Activated naive CD4-positive, alpha-beta T cell treated with Interleukin-2 at 50 U/mL for 16 hours (primary cell): ENCODE measurements at regions not wholly inside any gene's neighbourhood (a gene's known extent, or its start where the extent isn't known, plus 50 kb on each side); places are given as distances from the start of the nearest gene placed in this dataset.
"Not testable (repeated sequence)": the region's sequence is repeated elsewhere in the genome, so short reads cannot be mapped to it uniquely, and the experiment has no call there.

ENCODE experiments used
- DNase-seq: peaks from one replicate; pipeline ENCODE4 v3.0.0-alpha.2; 2020

DNA sequence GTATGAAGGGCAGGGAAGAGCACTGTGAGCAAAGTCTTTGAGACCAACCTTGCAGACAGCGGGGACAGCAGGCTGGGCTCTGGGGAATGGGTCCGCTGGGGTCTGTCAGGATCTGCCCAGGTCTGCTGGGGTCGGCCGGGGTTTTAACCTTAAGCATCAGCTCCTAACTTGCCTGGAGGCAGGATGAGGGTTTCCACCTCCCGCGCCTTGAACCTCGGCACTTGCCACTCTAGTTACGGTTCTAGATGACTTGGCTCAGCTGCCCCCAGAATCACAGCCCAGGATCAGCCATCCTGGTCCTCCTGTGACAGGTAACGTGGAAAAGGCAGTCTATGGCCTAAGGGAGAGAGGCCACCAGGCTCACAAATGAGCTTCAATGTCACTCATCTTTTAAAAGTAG lies 50.4 kb upstream of the CACUL1 start:
- DNase-seq = no peak

DNA sequence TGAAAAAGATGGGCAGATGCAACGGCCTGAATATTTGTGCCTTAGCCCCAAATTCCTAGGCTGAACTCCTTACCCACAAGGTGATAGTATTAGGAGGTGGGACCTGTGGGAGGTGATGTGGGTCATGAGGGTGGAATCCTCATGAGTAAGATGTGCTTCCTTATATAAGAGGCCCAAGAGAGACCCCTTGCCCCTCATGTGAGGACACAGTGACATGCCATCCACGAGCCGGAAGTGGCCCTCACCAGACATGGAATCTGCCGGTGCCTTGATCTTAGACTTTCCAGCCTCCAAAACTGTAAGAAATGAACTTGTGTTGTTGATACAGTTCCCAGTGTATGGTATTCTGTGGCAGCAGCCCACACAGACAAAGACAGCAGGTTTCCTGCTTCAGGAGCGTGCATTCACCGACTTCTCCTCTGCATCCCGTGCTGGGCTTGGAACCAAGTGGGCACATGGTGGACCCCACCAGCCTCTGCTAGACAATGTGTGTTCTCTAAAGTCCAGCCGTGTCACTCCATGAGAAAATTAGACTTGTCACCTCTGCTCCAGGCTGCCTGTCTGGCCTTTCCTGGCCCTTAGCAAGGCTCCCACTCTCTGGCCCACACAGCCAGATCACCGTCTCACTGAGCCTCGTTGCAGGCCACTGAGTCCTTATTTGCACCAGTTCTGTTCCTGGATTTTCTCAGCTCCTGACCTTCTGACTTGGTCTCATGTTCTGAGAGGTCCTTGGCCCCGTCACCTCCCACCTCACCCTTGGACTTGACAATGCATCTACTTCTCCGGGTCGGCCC lies 52.9 kb upstream of the CACUL1 start:
- DNase-seq = no peak

GRCh38 chr10:118808601-118809356 lies 54.0 kb upstream of the CACUL1 start:
- no peak for DNase-seq

DNA sequence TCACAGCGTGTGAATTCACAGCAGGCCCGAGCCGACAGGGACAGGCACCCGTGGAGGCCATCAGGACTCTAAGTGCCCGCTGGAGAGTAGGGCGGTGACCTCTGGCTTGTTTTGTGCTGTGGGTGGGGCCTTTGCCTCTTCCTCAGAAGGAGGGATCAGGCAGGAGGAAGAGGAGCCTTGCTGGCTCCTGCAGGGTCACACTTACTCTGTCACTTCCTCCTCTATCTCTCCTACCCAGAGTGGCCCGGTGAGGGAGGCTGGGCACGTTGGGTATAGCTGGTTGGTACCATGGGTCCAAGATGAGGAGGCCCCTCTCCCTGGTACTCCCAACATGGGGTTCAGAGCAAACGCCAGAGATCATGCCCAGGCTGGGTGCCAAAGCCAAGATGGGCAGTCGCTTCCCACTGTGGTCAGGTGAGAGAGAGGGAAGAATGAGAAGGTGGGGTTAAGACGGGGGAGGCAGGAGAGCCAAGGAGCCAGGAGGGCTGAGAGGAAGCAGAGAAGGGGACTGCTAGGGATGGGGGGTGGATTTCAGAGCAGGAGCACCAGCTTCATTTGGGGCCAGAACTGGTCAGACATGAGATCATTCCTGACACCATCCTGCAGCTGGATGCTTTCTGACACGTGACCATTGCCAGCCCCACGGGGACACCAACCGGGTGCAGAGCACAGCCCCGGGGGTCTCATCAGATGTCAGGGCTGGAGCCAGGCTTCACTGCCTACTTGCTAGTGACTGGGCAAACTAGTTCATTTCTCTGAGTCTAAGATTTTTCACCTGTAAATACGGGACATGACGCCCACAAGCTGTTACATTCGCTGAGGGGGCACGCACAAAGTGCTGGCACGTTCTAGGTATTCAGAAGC lies 54.8 kb upstream of the CACUL1 start:
- DNase-seq = no peak

DNA sequence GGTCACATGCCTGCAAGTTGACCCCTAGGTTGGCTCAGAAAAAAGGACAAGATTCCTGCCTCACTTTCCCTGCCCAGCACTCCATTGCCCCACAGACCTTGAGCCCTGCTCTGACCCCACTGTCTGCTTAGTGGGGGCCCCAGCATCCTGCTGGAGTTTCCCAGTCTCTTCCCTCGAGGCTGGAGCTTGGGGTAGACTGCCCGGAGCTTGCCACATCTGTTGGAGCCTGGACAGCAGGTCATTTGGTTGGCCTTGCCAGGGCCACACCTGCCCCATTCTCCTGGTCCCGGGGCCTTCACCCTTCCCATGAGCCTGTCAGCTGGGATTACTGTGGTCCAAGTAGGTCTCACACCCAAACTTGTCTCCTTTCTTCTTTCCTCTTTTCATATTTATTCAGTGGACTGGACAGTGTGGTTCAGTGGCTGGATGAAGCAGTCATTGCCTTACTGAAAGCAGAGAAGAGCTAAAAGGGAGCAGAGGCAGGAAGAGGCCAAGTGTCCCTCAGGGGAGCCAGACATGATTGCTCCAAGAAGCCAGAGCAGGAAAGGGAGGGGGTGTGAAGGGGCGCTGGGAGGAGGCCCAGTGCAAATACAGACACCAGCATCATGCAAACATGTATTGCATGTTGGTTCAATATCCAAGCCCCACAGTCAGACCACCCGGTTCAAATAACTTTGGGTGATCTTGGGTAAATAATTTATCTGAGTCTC lies 56.2 kb upstream of the CACUL1 start:
- no peak for DNase-seq

DNA sequence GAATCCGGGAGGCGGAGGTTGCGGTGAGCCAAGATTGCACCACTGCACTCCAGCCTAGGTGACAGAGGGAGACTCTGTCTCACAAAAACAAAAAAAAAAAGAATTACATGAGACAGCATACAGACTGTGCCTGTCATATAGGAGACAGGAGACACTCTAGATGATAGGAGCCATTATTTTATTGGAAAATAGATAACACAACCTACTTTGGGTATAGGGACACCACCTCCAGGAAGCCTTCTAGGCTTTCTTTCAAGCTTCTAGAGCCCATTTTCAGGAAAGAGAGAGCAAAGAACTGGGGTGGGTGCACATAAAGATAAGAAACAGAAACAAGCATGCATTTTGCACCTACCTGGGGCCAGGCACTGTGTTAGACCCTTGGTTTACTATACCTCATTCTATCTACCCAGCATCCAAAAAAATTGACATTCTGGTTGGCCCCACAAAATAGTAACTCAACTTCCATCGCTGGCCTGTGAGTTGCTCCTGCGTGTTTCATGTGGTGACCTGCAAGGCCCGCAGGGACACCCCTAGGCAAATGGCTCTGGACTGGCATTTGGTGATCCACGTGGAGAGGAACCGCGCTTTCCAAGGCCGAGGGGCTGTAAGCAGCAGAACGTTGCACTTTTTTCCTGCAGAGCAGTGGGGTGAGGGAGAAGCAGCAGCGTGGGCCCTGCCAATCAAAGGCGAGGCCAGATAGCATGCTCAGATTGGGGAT lies 57.1 kb upstream of the CACUL1 start:
- no peak for DNase-seq

- DNase-seq = no peak
These were observed 57.6 kb upstream of the CACUL1 start for GRCh38 chr10:118812393-118812740.

GRCh38 chr10:118813001-118813400 lies 58.2 kb upstream of the CACUL1 start:
- not testable (repeated sequence) for DNase-seq

DNA sequence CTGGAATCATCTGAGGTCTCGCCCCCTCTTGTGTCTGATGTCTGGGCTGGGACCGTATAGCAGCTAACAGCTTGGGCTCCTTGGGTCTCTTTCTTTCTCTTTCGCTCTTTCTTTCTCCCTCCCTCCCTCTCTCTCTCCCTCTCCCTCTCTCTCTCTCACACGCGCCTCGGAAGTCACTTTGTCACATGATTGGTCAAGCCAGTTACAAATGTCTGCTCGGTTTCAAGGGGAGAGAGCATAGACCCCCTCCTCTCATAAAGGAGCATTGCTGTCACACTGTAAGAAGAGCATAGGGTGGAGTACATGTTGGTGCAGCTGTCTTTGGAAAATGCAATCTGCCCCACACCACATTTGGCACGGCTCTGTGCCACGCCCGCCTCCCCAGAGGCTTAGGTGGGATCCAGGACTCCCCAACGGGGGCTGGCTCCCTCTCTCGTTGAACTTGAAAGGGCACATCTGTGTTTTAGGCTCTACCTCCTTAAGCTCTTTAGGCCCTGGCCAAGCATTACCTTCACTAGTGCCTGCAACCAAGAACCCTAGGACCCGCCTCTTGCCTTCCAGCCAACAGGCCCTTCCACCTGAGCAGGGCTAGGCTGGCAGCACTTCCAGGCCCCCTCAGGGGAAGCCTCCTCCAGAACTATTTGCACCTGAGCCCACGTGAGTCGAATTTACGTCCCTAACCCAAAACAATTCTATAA lies 61.9 kb upstream of the CACUL1 start:
- no peak for DNase-seq

GRCh38 chr10:118817328-118818068 lies 62.7 kb upstream of the CACUL1 start:
- no peak for DNase-seq

DNA sequence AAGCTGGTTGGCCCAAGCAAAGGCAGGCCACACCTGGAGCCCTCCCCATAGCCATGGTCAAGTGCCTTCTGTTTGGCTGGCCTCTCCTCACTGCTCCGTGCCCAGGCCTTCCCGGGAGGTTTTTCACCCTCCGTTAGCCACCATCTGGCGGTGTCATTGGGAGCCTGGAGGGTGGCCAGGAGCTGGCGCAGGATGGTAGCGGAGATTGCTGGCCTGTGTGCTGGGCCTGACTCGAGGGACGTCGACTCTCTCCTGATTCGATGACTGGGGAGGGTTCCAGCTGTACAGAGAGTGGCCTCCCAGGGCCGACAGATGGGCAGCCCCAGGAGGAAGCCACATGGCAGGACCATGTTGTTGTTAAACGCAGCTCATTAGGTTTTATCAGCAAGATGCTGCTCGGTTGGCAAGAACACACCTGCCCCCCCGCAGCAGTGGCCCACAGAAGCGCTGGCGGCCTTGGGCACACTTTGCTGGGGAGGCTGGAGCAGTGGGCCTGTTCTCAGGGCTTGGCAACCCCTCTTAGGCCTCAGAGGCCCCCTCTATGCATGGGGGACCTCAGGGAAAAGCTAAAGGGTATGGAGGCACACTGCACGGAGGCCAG lies 64.0 kb upstream of the CACUL1 start:
- no peak for DNase-seq

- DNase-seq = no peak
These were observed 65.8 kb upstream of the CACUL1 start for GRCh38 chr10:118820326-118821116.

- DNase-seq = no peak
These were observed 68.6 kb upstream of the CACUL1 start for GRCh38 chr10:118823256-118823907.

- no peak for DNase-seq
These were observed 72.3 kb upstream of the CACUL1 start for GRCh38 chr10:118827053-118827452.

GRCh38 chr10:118827466-118828155 lies 72.8 kb upstream of the CACUL1 start:
- no peak for DNase-seq

DNA sequence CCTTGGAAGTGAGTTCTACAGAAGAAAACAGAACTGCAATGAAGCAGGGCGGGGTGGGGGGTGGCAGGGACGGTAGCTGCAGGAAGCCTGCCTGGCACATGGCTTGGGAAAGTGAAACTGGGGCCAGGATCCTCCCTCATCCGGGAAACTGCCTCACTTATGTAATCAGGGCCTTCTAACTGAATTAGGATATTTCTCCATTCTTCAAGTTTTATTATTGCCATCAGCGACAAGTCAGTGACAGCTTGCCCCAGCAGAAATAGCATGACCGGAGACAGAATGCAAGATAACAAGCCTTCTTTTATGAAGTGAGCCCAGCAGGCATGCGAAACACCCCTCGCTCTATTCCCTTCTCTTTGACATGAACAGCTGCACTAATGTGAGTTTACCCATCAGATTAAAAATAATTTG lies 77.5 kb upstream of the CACUL1 start:
- DNase-seq = no peak

DNA sequence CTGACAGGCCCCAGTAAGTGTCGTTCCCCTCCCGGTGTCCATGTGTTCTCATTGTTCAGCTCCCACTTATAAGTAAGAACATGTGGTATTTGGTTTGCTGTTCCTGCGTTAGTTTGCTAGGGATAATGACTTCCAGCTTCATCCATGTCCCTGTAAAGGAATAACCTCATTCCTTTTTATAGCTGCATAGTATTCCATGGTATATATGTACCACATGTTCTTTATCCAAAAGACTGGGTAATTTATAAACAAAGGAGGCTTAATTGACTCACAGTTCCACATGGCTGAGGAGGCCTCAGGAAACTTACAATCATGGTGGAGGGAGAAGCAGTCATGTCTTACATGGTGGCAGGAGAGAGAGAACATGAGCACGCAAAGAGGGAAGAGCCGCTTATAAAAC lies 79.6 kb upstream of the CACUL1 start:
- not testable (repeated sequence) for DNase-seq

DNA sequence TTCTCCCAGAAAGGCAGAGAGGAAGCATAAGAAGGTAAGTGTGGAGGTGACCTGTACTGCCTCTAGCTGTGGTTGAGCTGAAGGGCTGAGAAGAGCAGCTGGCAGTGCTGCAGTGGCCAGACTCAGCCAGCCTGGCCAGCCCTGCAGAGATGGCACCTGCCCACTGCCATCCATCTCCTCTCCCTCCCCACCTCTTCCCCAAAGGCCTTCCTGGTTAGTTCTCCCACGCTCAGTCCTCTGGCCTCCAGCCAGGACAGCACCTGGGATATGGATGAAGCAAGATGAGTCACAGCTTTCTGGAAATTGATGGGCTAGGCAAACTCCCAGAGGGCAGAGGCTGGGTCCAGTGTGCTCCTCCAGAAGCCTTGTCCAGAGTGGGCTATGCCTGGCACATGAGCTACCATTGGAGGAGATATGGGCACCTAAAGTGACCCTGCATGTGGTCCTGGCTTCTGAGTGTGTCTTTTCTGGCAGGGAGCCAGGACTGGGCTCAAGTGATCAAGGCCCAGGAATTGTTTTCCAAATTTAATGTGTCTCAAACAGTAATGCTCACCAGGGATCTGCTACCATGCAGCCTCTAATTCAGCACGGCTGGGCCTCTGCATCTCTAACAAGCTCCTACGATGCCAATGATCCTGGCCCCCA lies 81.0 kb upstream of the CACUL1 start:
- no peak for DNase-seq
